Liver (tissue), 8 donors: ENCODE measurements at regions not wholly inside any gene's neighbourhood (a gene's known extent, or its start where the extent isn't known, plus 50 kb on each side); places are given as distances from the start of the nearest gene placed in this dataset.

Experiments
- DNase-seq: peaks from one replicate; pipeline ENCODE4 v3.0.0-alpha.2; 2017; ENCODE audit warnings: low spot score
- H3K27ac ChIP-seq, 2 donors: one replicate each; pipeline ENCODE4 v1.7.0; 2013; ENCODE audit warnings: inconsistent platforms in 2 of 2, low read length in 2 of 2, control low read depth in 1 of 2, low read depth in 1 of 2, mild to moderate bottlenecking in 1 of 2
- H3K27me3 ChIP-seq, 4 donors: one replicate each; pipeline versions ENCODE4 v1.6.1 to v1.7.0; 2013; ENCODE audit warnings: low read length in 3 of 4, inconsistent platforms in 1 of 4, mild to moderate bottlenecking in 1 of 4, moderate library complexity in 1 of 4; ENCODE audit not compliant: control insufficient read depth in 4 of 4, insufficient read depth in 4 of 4
- H3K36me3 ChIP-seq, 4 donors: one replicate each; pipeline versions ENCODE4 v1.6.1 to v1.7.0; 2013; ENCODE audit warnings: low read length in 3 of 4, mild to moderate bottlenecking in 3 of 4, low read depth in 1 of 4, moderate library complexity in 1 of 4; ENCODE audit not compliant: control insufficient read depth in 4 of 4, insufficient read depth in 3 of 4
- H3K4me1 ChIP-seq, 4 donors: one replicate each; pipeline versions ENCODE4 v1.6.1 to v1.7.0; 2013; ENCODE audit warnings: low read length in 3 of 4, mild to moderate bottlenecking in 3 of 4, moderate library complexity in 1 of 4; ENCODE audit not compliant: control insufficient read depth in 4 of 4, insufficient read depth in 4 of 4
- H3K4me3 ChIP-seq, 3 donors: one replicate each; pipeline versions ENCODE4 v1.6.1 to v1.7.0; 2013; ENCODE audit warnings: low read length in 3 of 3, control low read depth in 1 of 3, low read depth in 1 of 3, mild to moderate bottlenecking in 1 of 3
- H3K9ac ChIP-seq, 2 donors: one replicate each; pipeline ENCODE4 v1.7.0; 2013; ENCODE audit warnings: low read length in 2 of 2, mild to moderate bottlenecking in 2 of 2, moderate library complexity in 2 of 2, control low read depth in 1 of 2, low read depth in 1 of 2
- H3K9me3 ChIP-seq, 4 donors: one replicate each; pipeline versions ENCODE4 v1.6.1 to v1.7.0; 2013; ENCODE audit warnings: low read length in 3 of 4; ENCODE audit not compliant: control insufficient read depth in 4 of 4
- EGR1 ChIP-seq, 2 donors: IDR thresholded peaks; 2 replicates each; pipeline ENCODE4 v1.6.1; 2016 to 2018; ENCODE audit warnings: antibody characterized with exemption in 2 of 2, low read depth in 2 of 2
- FOXA1 ChIP-seq: IDR thresholded peaks from 2 replicates; pipeline ENCODE4 v1.6.1; 2016; ENCODE audit warnings: antibody characterized with exemption
- FOXA2 ChIP-seq: IDR thresholded peaks from 2 replicates; pipeline ENCODE4 v1.6.1; 2016; ENCODE audit warnings: antibody characterized with exemption
- GABPA ChIP-seq, 2 donors: IDR thresholded peaks in 1 of 2; conservative IDR thresholded peaks in 1 of 2; 2 replicates each; pipeline ENCODE4 v1.6.1; 2016; ENCODE audit warnings: antibody characterized with exemption in 2 of 2, mild to moderate bottlenecking in 1 of 2, moderate library complexity in 1 of 2
- HNF4A ChIP-seq, 2 donors: conservative IDR thresholded peaks; 2 replicates each; pipeline ENCODE4 v1.6.1; 2016; ENCODE audit warnings: antibody characterized with exemption in 2 of 2, mild to moderate bottlenecking in 2 of 2
- JUND ChIP-seq, 2 donors: IDR thresholded peaks; 2 replicates each; pipeline ENCODE4 v1.6.1; 2016; ENCODE audit warnings: antibody characterized with exemption in 2 of 2
- NR2F2 ChIP-seq: IDR thresholded peaks from 2 replicates; pipeline ENCODE4 v1.6.1; 2016; ENCODE audit warnings: antibody characterized with exemption
- RAD21 ChIP-seq, 2 donors: IDR thresholded peaks; 2 replicates each; pipeline ENCODE4 v1.6.1; 2016; ENCODE audit warnings: antibody characterized with exemption in 2 of 2, mild to moderate bottlenecking in 2 of 2
- REST ChIP-seq: IDR thresholded peaks from 2 replicates; pipeline ENCODE4 v1.6.1; 2016; ENCODE audit warnings: antibody characterized with exemption, mild to moderate bottlenecking
- RXRA ChIP-seq, 2 donors: IDR thresholded peaks; 2 replicates each; pipeline ENCODE4 v1.6.1; 2017 to 2018; ENCODE audit warnings: antibody characterized with exemption in 2 of 2, mild to moderate bottlenecking in 1 of 2
- SP1 ChIP-seq: IDR thresholded peaks from 2 replicates; pipeline ENCODE4 v1.6.1; 2018; ENCODE audit warnings: antibody characterized with exemption, mild to moderate bottlenecking
- TAF1 ChIP-seq: conservative IDR thresholded peaks from 2 replicates; pipeline ENCODE4 v1.6.1; 2016; ENCODE audit warnings: antibody characterized with exemption, mild to moderate bottlenecking
- YY1 ChIP-seq: IDR thresholded peaks from 2 replicates; pipeline ENCODE4 v1.6.1; 2016; ENCODE audit warnings: antibody characterized with exemption, mild to moderate bottlenecking
- WGBS: extraction: QIAGEN DNeasy Blood & Tissue Kit; methylation state at CpG from one replicate; pipeline ENCODE4 v1.1.7; 2013; 5-methylcytosine and 5-hydroxymethylcytosine counted together
- TF ChIP-seq, protein P1 (sequence below): fragments of 150-350 bp; IDR thresholded peaks from 2 replicates; pipeline ENCODE4 v1.5.1; 2017; ENCODE audit warnings: improper control_type of control experiment, low read depth, low read length; ENCODE audit not compliant: missing input control
- TF ChIP-seq, protein P2 (sequence below): IDR thresholded peaks from 2 replicates; pipeline ENCODE4 v1.6.1; 2016; ENCODE audit warnings: antibody characterized with exemption
- TF ChIP-seq, protein P3 (sequence below): IDR thresholded peaks from 2 replicates; pipeline ENCODE4 v1.6.1; 2016; ENCODE audit warnings: antibody characterized with exemption
- TF ChIP-seq, protein P4 (sequence below): IDR thresholded peaks from 2 replicates; pipeline ENCODE4 v1.6.1; 2016; ENCODE audit warnings: antibody characterized with exemption
- donor health status: healthy.
- donor health status: healthy.
- donor health status: healthy.
- donor health status: healthy.
- donor health status: healthy.

DNA sequence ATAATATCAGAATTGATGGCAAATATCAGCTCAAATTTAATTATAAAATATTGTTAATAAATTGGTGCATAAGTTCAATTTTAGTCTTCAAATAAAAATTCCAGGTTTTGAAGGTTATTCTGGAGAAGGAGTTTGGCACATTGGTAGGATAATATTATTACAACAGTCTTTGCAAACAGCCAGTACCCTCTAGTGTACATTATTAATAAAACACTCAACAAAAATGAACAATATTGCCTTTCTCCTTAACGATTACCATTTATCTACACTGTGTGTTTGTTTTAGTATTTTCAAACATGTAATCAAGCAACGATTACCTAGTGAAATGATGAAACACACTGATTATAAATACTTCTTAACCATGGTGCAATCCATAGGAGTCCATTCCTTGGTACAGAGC lies 334.0 kb upstream of the FSIP2 start:
- Histone ChIP-seq H3K4me3 (no peak overlapping the region), H3K27ac (no peak overlapping the region), H3K36me3 (no peaks in the 10 kb centered on the region), H3K4me1 (no peaks in the 10 kb centered on the region), H3K27me3 (peaks cover 0 to 4% (median 0%) of the 10 kb centered on the region in 4 donors), H3K9me3 (no peaks in the 10 kb centered on the region), H3K9ac (no peak overlapping the region)
- DNase-seq = no peak
- 38% methylated on average over 2 of the region's 2 CpGs for WGBS
- TF ChIP-seq, protein P1, sequence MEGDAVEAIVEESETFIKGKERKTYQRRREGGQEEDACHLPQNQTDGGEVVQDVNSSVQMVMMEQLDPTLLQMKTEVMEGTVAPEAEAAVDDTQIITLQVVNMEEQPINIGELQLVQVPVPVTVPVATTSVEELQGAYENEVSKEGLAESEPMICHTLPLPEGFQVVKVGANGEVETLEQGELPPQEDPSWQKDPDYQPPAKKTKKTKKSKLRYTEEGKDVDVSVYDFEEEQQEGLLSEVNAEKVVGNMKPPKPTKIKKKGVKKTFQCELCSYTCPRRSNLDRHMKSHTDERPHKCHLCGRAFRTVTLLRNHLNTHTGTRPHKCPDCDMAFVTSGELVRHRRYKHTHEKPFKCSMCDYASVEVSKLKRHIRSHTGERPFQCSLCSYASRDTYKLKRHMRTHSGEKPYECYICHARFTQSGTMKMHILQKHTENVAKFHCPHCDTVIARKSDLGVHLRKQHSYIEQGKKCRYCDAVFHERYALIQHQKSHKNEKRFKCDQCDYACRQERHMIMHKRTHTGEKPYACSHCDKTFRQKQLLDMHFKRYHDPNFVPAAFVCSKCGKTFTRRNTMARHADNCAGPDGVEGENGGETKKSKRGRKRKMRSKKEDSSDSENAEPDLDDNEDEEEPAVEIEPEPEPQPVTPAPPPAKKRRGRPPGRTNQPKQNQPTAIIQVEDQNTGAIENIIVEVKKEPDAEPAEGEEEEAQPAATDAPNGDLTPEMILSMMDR = no peak
- TF ChIP-seq GABPA (IDR thresholded peaks at IDR 0.05 in 1 of 2, conservative IDR thresholded peaks at IDR 0.05 in 1 of 2) = no peak
- no peak for TF ChIP-seq RAD21 (IDR thresholded peaks at IDR 0.05)
- TF ChIP-seq NR2F2 = no peak
- TF ChIP-seq, protein P2, sequence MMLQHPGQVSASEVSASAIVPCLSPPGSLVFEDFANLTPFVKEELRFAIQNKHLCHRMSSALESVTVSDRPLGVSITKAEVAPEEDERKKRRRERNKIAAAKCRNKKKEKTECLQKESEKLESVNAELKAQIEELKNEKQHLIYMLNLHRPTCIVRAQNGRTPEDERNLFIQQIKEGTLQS = no peak
- no peak for TF ChIP-seq REST
- no peak for TF ChIP-seq FOXA1
- TF ChIP-seq YY1 = no peak
- TF ChIP-seq, protein P3, sequence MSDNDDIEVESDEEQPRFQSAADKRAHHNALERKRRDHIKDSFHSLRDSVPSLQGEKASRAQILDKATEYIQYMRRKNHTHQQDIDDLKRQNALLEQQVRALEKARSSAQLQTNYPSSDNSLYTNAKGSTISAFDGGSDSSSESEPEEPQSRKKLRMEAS = no peak
- TF ChIP-seq FOXA2 = no peak
- no peak for TF ChIP-seq JUND (IDR thresholded peaks at IDR 0.05)
- TF ChIP-seq SP1 = no peak
- no peak for TF ChIP-seq HNF4A (conservative IDR thresholded peaks at IDR 0.05)

- no peak for DNase-seq
- TF ChIP-seq HNF4A (conservative IDR thresholded peaks at IDR 0.05) (no peak), FOXA1 (no peak), TAF1 (no peak), RXRA (IDR thresholded peaks at IDR 0.05) (no peak), EGR1 (IDR thresholded peaks at IDR 0.05; ENCODE audit: low read depth in 2 of 2) (no peak), SP1 (no peak), JUND (IDR thresholded peaks at IDR 0.05) (no peak), FOXA2 (no peak), NR2F2 (no peak)
- TF ChIP-seq, protein P3 = no peak
- TF ChIP-seq, protein P4, sequence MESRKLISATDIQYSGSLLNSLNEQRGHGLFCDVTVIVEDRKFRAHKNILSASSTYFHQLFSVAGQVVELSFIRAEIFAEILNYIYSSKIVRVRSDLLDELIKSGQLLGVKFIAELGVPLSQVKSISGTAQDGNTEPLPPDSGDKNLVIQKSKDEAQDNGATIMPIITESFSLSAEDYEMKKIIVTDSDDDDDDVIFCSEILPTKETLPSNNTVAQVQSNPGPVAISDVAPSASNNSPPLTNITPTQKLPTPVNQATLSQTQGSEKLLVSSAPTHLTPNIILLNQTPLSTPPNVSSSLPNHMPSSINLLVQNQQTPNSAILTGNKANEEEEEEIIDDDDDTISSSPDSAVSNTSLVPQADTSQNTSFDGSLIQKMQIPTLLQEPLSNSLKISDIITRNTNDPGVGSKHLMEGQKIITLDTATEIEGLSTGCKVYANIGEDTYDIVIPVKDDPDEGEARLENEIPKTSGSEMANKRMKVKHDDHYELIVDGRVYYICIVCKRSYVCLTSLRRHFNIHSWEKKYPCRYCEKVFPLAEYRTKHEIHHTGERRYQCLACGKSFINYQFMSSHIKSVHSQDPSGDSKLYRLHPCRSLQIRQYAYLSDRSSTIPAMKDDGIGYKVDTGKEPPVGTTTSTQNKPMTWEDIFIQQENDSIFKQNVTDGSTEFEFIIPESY = no peak
- TF ChIP-seq, protein P1 = no peak
- no peak overlapping the region for H3K4me3 ChIP-seq
- H3K27ac ChIP-seq = no peak overlapping the region
- H3K4me1 ChIP-seq = no peaks in the 10 kb centered on the region
- H3K36me3 ChIP-seq = no peaks in the 10 kb centered on the region
- 91% methylated on average over 3 of the region's 3 CpGs for WGBS
- H3K27me3 ChIP-seq = no peaks in the 10 kb centered on the region
- H3K9me3 ChIP-seq = no peaks in the 10 kb centered on the region
- no peak overlapping the region for H3K9ac ChIP-seq
Observed at GRCh38 chr2:185417111-185417510, 321.5 kb upstream of the FSIP2 start.
